ENCODE measurements at regions not wholly inside any gene's neighbourhood (a gene's known extent, or its start where the extent isn't known, plus 50 kb on each side); places are given as distances from the start of the nearest gene placed in this dataset.

DNA sequence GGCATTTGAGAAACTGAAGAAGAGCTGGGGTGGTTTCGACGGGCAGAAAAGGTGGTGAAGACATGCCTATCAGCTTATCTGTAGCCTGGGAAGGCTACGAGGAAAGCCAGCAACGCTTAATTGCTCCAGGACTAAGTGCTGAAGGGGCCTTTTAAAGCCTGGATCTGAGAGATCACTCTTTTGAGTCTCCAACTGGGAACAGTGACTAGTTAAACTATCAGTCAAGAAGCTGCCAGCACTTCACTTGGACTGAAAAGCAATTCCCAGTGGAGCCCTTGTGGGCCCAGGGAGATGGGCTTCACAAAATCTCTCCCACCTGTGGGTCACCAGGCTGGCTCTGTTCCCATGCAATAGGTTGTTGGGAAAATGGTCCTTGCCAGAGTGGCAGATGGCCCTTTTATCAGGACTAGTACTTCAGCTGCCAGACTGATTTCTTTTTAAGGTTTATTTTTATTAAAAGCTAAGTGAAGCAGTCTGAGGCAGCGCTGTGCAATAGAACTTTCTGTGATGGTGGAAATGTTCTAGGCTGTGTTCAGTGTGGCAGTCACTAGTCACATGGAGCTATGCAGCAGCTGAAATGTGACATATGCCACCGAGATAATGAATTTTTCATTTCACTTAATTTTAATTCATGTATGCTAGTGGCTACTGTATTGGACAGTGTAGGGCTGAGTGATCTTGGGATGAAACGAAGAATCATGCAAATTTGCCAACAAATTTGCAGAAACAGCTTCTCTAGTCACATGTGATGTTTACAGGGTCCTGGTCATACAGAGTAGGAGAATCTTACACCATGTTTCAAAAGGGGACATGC is 276.8 kb downstream of the PCNX1 start:
- no peaks in the 10 kb centered on the region for H3K9me3 ChIP-seq
- H3K4me1 ChIP-seq: no peaks in the 10 kb centered on the region
- H3K27me3 ChIP-seq: no peaks in the 10 kb centered on the region
- FAIRE-seq (no peak), DNase-seq (no peak), ATAC-seq (peak in 2 of 4 donors; percentile 21 to 32)
- WGBS, 2 donors: 52% methylated on average over 7 of the region's 7 CpGs
- H3K27ac ChIP-seq: no peak overlapping the region
- TF ChIP-seq, protein P1, sequence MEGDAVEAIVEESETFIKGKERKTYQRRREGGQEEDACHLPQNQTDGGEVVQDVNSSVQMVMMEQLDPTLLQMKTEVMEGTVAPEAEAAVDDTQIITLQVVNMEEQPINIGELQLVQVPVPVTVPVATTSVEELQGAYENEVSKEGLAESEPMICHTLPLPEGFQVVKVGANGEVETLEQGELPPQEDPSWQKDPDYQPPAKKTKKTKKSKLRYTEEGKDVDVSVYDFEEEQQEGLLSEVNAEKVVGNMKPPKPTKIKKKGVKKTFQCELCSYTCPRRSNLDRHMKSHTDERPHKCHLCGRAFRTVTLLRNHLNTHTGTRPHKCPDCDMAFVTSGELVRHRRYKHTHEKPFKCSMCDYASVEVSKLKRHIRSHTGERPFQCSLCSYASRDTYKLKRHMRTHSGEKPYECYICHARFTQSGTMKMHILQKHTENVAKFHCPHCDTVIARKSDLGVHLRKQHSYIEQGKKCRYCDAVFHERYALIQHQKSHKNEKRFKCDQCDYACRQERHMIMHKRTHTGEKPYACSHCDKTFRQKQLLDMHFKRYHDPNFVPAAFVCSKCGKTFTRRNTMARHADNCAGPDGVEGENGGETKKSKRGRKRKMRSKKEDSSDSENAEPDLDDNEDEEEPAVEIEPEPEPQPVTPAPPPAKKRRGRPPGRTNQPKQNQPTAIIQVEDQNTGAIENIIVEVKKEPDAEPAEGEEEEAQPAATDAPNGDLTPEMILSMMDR (IDR thresholded peaks at IDR 0.05): no peak
- intact Hi-C loops (cut with DNase I): no loop called here
- no peak overlapping the region for H3K4me3 ChIP-seq
- H3K36me3 ChIP-seq: no peaks in the 10 kb centered on the region

DNA sequence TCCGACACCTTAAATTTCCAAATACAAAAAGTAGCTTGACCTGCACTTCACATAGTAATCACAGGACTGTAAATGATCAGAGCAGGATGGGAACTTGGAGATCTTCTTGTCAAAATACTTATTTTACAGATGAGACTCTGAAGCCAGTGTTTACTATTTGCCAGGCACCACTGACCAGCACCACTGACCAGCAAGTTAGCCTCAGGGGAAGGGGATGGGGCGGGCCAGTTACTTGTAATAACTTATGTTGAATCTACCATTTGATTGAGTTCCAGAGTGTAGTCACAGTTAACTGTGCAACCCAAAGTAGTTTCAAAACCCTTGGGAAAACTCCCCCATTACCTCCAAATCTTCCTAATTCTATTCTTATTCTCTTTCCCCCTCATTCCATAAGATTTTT is 278.4 kb downstream of the PCNX1 start:
- TF ChIP-seq, protein P1 (IDR thresholded peaks at IDR 0.05): no peak
- ATAC-seq (no peak), DNase-seq (no peak), FAIRE-seq (no peak)
- intact Hi-C loops (cut with DNase I): no loop called here
- H3K36me3 ChIP-seq: no peaks in the 10 kb centered on the region
- no peak overlapping the region for H3K4me3 ChIP-seq
- no peaks in the 10 kb centered on the region for H3K27me3 ChIP-seq
- H3K4me1 ChIP-seq: no peaks in the 10 kb centered on the region
- H3K27ac ChIP-seq: no peak overlapping the region
- no peaks in the 10 kb centered on the region for H3K9me3 ChIP-seq
- 87 to 95% methylated on average over 2 of the region's 2 CpGs for WGBS, 2 donors

DNA sequence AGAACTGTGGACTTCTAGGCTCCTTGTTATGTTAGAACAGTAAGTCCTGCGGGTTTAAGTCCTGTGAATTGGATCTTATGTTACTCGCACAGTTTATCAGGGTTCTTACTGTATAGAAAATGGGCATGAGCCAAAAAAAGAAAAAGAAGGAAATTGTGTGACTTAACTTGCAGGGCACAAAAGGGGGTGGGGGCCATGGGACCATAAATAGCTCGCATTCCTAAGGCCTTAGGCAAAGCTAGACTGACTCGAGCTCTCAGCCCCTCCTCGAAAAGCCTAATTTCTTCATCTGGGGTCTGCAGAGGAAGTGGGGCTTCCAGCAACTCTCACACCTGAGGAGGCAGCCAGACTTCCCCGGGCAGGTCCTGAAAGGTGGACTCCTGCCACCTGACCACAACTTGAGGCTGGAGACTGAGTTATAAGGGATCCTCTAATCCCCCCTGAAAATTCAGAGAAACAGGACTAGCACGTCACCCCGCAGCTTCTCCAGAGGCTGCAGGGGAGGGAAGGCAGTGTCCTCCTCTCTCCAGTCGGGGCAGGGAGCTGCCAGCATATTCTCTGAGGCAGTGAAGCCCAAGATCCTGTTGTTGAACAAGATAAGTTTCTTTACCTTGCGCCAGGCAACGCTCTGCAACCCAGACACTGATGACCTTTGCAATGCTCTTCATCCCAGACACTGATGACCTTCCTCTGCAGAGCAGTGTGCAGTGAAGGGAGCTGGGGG is 280.5 kb downstream of the PCNX1 start:
- ATAC-seq: peak in 2 of 4 donors; percentile 32 to 43

DNA sequence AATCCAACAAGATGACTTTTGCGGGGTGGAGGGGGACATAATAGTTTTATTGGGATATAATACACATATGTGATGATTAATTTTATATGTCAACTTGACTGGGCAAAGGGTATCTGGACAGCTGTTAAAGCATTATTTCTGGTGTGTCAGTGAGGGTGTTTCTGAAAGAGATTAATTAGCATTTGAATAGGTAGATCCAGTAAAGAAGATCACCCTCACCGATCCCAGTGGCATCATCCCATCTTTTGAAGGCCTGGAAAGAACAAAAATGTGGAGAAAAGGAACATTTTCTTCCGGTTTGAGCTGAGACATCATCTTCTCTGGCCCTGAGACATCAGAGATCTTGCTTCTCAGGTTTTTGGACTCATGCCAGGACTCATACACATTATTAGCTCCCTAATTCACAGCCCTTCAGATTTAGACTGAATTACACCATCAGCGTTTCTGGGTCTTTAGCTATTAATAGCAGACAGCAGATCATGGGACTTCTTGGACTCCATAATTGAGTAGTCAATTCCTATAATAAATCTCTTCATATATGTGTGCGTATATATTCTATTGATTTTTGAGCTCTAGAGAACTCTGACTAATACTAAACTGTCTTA is 283.6 kb downstream of the PCNX1 start:
- FAIRE-seq: no peak
- DNase-seq: no peak
- Histone ChIP-seq H3K4me3 (no peak overlapping the region), H3K9me3 (no peaks in the 10 kb centered on the region), H3K27ac (no peak overlapping the region), H3K27me3 (no peaks in the 10 kb centered on the region), H3K36me3 (no peaks in the 10 kb centered on the region), H3K4me1 (no peaks in the 10 kb centered on the region)
- TF ChIP-seq, protein P1 (IDR thresholded peaks at IDR 0.05): no peak
- WGBS, 2 donors: 57 to 67% methylated on average over 5 of the region's 5 CpGs
- intact Hi-C loops (cut with DNase I): no loop called here
- ATAC-seq: no peak

More for the DNA sequence above, 280.5 kb downstream of the PCNX1 start:
- DNase-seq (no peak), FAIRE-seq (no peak)
- Histone ChIP-seq H3K4me1 (no peaks in the 10 kb centered on the region), H3K9me3 (no peaks in the 10 kb centered on the region), H3K36me3 (no peaks in the 10 kb centered on the region), H3K4me3 (no peak overlapping the region), H3K27me3 (no peaks in the 10 kb centered on the region), H3K27ac (no peak overlapping the region)
- TF ChIP-seq, protein P1 (IDR thresholded peaks at IDR 0.05): no peak
- 40 to 63% methylated on average over 11 of the region's 11 CpGs for WGBS, 2 donors
- intact Hi-C loops (cut with DNase I): no loop called here
